Ovary (tissue), 1 donor: ENCODE measurements at regions not wholly inside any gene's neighbourhood (a gene's known extent, or its start where the extent isn't known, plus 50 kb on each side); places are given as distances from the start of the nearest gene placed in this dataset.

Experiments used
- EP300 ChIP-seq: sonication (generic); formaldehyde crosslinking; IDR thresholded peaks from one replicate; pipeline ENCODE4 v1.6.1; 2017; ENCODE audit warnings: antibody characterized with exemption
- POLR2A ChIP-seq: fragments of 450-650 bp; IDR thresholded peaks from one replicate; pipeline ENCODE4 v1.6.1; 2017; ENCODE audit warnings: antibody characterized with exemption, mild to moderate bottlenecking, moderate library complexity

GRCh38 chr21:35510294-35510693, 461.2 kb upstream of the RUNX1 start:
- TF ChIP-seq EP300 (no peak), POLR2A (no peak)
